Activated T-cell treated with anti-CD3 and anti-CD28 coated beads, Interleukin-2, amount 50 U/mL, for 1 hour (primary cell): ENCODE measurements at regions not wholly inside any gene's neighbourhood (a gene's known extent, or its start where the extent isn't known, plus 50 kb on each side); places are given as distances from the start of the nearest gene placed in this dataset.

ENCODE experiments used
- DNase-seq: peaks from one replicate; pipeline ENCODE4 v3.0.0-alpha.2; 2020

DNA sequence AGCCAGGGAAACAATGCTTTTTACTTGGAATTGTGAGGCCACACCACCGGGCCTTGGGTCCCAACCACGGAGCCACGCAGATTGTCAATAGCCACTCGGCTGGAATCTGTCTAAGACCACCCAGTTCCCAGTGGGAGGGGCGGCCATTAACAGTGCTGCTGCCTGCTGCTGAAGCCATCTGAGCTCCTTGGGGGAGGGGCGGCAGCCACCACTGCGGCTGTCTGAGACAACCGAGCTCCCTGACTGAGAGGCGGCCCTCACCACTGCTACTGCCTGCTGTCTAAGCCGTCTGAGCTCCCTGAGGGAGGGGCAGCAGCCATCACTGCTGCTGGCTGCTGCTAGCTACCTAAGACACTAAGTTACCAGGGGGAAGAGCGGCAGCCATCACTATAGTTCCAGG lies 64.3 kb downstream of the DMRTA2 start:
- no peak for DNase-seq

- DNase-seq, result no peak
Observed at GRCh38 chr1:50357186-50357585, 66.1 kb downstream of the DMRTA2 start.

GRCh38 chr1:50354813-50355212 lies 68.4 kb downstream of the DMRTA2 start:
- DNase-seq, result no peak

GRCh38 chr1:50352428-50352827 lies 70.8 kb downstream of the DMRTA2 start:
- DNase-seq, result no peak

GRCh38 chr1:50350868-50351267 lies 72.4 kb downstream of the DMRTA2 start:
- DNase-seq, result no peak

GRCh38 chr1:50350421-50350820 lies 72.8 kb downstream of the DMRTA2 start:
- no peak for DNase-seq

GRCh38 chr1:50349242-50349565 lies 74.0 kb downstream of the DMRTA2 start:
- no peak for DNase-seq

GRCh38 chr1:50348449-50349241 lies 74.6 kb downstream of the DMRTA2 start:
- DNase-seq, result no peak

DNA sequence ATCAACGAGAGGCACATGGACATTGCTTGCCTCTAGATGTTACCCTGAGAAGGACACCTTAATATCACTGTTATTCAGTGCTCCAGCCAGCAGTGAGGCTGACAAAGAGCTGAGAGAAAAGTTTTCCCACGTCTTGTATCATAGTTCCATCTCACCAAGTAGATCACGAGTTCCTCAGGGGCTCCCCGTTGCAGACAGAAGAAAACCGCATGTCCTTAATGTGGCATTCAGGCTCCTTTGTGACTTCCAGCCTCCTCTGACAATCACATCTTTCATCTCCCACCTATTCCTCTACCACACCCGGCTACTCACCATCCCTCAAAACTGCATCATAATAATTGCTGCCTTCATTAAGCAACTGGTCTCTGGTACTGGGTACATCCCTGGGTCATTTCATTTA lies 75.3 kb downstream of the DMRTA2 start:
- no peak for DNase-seq

GRCh38 chr1:50346621-50347020 lies 76.6 kb downstream of the DMRTA2 start:
- no peak for DNase-seq

- DNase-seq, result no peak
Observed at GRCh38 chr1:50343323-50343722, 79.9 kb downstream of the DMRTA2 start.

- no peak for DNase-seq
Observed at GRCh38 chr1:50342525-50342924, 80.7 kb downstream of the DMRTA2 start.

- no peak for DNase-seq
Observed at GRCh38 chr1:50335036-50335435, 88.2 kb downstream of the DMRTA2 start.

DNA sequence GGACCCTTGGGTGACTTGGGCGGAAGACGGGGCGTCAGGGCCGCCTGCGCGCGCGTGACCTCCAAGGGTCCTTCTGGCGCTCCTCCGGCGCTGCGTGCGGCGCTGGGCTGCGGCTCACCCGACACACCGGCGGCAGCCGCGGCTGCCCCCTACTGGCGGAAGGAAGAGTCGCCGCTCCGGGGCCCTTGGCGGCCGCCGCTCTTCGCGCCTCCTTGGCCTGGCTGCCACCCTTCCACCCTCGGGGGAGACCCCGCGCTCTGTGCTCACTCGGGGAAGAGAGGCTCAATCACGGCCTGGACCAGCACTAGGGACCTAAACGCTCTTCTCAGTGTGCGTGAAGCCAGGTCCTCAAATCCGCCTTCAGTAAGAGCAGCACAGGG lies 89.7 kb downstream of the DMRTA2 start:
- peak; percentile 46 for DNase-seq

- DNase-seq, result peak; percentile 54
Observed at GRCh38 chr1:50332941-50333594, 90.2 kb downstream of the DMRTA2 start.

- no peak for DNase-seq
Observed at GRCh38 chr1:50329332-50329932, 93.8 kb downstream of the DMRTA2 start.

DNA sequence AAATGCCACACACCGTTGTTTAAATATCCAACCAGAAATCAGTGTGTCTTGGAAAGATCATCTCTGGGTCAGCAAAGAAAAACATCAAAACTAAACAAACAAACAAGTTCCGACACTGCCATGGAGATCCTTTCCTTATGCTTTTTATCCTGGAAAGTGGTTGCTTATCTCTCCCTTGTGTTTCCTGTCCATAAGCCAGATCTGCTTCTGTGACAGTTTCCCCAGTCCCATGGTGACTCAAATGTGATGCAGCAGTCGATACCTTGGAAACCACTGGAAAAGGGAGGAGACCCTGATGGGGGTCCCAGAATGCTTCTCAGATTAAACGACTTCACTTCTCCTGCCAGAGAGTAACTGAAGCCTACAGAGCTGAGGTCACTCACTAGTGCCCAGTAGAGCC lies 94.7 kb downstream of the DMRTA2 start:
- no peak for DNase-seq

GRCh38 chr1:50326026-50326425 lies 97.2 kb downstream of the DMRTA2 start:
- DNase-seq, result no peak

DNA sequence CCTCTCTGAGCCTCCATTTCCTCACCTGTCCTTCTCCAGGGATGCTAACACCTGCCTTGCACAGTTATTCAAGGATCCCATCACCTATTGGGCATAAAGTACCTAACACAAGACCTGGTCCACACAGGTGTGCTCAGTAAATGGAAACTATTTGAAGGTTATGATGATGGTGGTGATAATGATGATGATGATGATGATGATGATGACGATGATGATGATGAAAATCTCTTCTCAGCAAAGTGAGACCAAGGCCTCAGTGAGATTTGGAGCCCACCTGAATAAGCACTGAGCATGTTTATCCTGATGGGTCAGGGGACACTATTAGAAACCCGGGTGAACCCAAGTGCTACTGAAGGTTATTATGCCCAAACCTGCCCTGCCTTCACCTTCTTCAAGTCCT lies 100.7 kb downstream of the DMRTA2 start:
- DNase-seq, result no peak

- no peak for DNase-seq
Observed at GRCh38 chr1:50318428-50318827, 104.8 kb downstream of the DMRTA2 start.

- no peak for DNase-seq
Observed at GRCh38 chr1:50308878-50309277, 114.4 kb downstream of the DMRTA2 start.

GRCh38 chr1:50305808-50306207 lies 117.4 kb downstream of the DMRTA2 start:
- no peak for DNase-seq

GRCh38 chr1:50300297-50300696 lies 122.9 kb downstream of the DMRTA2 start:
- DNase-seq, result no peak

GRCh38 chr1:50295566-50295965 lies 127.7 kb downstream of the DMRTA2 start:
- no peak for DNase-seq

DNA sequence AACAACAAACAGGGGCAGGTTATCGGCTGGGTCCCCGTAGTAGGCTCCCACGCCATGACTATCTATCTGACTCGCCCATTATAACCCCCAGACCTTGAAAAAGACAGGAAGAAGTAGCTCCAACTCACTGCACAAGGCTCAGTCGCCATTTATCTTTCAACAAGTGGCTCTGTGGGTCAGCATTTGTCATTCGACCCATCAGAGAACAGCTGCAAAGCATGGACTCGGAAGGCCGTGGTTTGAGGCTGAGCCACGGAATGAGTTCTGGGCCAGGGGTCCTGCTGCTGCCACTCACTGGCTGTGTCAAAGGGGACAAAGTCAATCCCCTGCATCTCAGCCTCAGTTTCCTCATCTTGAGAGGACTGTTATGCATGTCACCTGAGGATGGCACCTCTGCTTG lies 131.0 kb downstream of the DMRTA2 start:
- DNase-seq, result no peak
